Nephron (organoid): ENCODE measurements at regions not wholly inside any gene's neighbourhood (a gene's known extent, or its start where the extent isn't known, plus 50 kb on each side); places are given as distances from the start of the nearest gene placed in this dataset.

Experiments
- H3K27ac Mint-ChIP-seq, 3 experiments: 2 replicates each; pipeline ENCODE4 v1.8.0; 2020; ENCODE audit warnings: mixed read lengths in 3 of 3, mild to moderate bottlenecking in 2 of 3, moderate library complexity in 1 of 3
- H3K27me3 Mint-ChIP-seq: 2 replicates; pipeline ENCODE4 v1.8.0; 2021; ENCODE audit warnings: low read depth, mild to moderate bottlenecking, moderate library complexity, mixed read lengths
- H3K36me3 Mint-ChIP-seq: 2 replicates; pipeline ENCODE4 v1.8.0; 2020; ENCODE audit warnings: low read depth, mixed read lengths
- H3K4me1 Mint-ChIP-seq: 2 replicates; pipeline ENCODE4 v1.8.0; 2020; ENCODE audit warnings: mixed read lengths
- H3K4me3 Mint-ChIP-seq, 3 experiments: 2 replicates each; pipeline ENCODE4 v1.8.0; 2020; ENCODE audit warnings: mild to moderate bottlenecking in 3 of 3, mixed read lengths in 3 of 3, moderate library complexity in 2 of 3
- H3K9me3 Mint-ChIP-seq: 2 replicates; pipeline ENCODE4 v1.8.0; 2020; ENCODE audit warnings: mixed read lengths
- TF ChIP-seq, protein P1 (sequence below), 3 experiments: fragments of 200-600 bp; sonication (generic); IDR thresholded peaks; one replicate each; pipeline ENCODE4 v1.5.0; 2021; ENCODE audit warnings: antibody characterized with exemption in 3 of 3; ENCODE audit not compliant: unreplicated experiment in 3 of 3

DNA sequence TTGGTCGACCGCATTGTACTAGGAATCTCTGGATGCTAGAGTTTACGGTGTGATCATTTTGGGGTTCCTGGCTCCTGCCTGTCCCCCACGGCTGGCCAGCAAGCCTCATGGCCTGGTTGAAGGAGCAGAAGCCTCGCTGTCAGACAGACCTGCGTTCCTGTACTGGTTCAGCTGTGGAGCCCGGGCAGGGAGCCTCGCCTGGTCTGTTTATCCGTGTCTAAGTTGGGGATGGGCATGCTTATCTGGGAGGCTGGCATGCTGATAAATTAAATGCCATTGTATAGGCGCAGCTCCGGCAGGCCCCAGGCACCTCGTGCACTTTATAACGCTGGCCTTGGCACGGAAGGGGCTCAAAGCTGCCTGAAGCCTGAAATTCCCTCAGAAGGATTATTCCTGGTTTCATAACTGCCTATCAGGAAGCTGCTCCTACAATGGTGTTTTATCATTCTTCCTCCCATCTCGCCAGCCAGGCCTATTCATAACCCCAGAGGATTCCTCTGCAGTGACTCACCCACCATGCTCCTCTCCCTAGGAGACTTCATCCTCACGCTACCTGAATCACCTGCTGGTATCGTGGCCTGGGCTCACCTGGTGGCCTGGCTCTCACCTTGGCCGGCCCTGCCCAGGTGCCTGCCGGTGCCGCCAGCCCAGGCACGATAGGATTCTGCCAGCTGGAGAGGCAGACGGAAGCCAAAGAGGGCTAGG, 110.9 kb downstream of the ASB7 start:
- Mint-ChIP-seq H3K4me3 (no peak overlapping the region), H3K27me3 (peaks cover 23% of the 10 kb centered on the region), H3K4me1 (peaks cover 21% of the 10 kb centered on the region), H3K9me3 (peaks cover 18% of the 10 kb centered on the region), H3K36me3 (no peaks in the 10 kb centered on the region), H3K27ac (no peak overlapping the region)
- TF ChIP-seq, protein P1, sequence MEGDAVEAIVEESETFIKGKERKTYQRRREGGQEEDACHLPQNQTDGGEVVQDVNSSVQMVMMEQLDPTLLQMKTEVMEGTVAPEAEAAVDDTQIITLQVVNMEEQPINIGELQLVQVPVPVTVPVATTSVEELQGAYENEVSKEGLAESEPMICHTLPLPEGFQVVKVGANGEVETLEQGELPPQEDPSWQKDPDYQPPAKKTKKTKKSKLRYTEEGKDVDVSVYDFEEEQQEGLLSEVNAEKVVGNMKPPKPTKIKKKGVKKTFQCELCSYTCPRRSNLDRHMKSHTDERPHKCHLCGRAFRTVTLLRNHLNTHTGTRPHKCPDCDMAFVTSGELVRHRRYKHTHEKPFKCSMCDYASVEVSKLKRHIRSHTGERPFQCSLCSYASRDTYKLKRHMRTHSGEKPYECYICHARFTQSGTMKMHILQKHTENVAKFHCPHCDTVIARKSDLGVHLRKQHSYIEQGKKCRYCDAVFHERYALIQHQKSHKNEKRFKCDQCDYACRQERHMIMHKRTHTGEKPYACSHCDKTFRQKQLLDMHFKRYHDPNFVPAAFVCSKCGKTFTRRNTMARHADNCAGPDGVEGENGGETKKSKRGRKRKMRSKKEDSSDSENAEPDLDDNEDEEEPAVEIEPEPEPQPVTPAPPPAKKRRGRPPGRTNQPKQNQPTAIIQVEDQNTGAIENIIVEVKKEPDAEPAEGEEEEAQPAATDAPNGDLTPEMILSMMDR (IDR thresholded peaks at IDR 0.05; ENCODE audit: unreplicated experiment in 3 of 3): no peak

DNA sequence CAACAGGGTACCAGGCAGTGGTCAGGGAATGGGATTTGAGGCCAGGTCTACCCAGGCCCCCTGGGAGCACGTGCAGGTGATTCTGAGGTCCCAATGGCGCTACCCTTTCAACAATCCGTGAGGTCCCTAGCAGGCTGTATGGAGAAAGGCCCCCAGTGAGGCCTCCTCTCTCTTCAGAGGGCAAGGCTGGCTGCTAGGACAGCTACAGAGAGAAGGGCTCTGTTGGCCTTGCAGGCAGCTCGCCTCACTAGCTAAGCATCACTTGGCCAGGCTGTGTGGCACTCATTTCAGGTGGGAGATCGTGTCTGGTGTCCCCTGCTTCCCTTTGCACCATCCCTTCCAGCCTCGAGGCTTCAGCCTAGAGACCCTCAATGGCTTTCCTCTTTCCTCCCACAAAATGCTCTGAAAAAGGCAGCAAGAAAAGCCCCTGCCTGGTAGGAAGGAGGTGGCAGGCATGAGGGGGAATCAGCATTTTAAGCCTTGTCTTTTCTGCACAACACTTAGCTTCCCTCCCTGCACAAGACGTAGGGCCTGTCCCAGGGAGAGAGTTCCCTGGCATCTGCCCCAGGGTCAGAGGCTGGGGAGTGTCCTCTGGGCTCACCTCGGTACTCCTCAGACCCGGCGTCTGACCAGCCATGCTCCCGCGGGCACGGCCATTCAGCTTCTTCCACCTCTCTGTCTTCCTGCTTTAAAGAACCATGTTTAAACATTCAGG, 111.8 kb downstream of the ASB7 start:
- Mint-ChIP-seq H3K36me3 (no peaks in the 10 kb centered on the region), H3K27me3 (peaks cover 28% of the 10 kb centered on the region), H3K4me1 (peaks cover 18% of the 10 kb centered on the region), H3K27ac (no peak overlapping the region), H3K9me3 (peaks cover 9% of the 10 kb centered on the region), H3K4me3 (no peak overlapping the region)
- TF ChIP-seq, protein P1 (IDR thresholded peaks at IDR 0.05; ENCODE audit: unreplicated experiment in 3 of 3): no peak

DNA sequence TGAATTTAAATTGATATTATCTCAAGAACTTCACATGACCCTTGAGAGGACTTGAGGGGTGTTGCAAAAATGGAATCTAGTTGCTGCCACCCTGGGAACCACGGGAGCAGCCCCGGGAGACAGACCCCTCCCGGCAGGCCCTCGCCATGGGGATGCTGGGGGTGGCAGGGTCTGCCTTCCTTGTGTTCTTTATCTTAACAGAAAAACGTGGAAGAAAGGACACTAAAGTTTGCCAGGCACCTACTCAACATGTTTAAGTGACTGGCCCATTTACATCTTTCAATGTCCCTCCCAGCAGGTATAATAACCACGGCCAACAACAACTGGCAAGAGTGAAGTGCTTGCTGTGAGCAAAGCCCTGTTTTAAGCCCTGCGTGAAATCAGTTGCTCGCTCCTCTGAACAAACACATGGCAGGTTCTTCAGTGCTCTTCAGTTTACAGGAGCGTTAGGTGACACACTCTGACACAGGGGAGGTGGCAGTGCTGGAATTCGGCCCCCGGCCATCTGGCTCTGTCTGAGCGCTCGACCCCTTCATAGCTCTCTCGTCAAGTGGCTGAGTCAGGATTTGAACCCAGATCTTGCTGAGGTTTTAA, 112.5 kb downstream of the ASB7 start:
- Mint-ChIP-seq H3K4me1 (peaks cover 13% of the 10 kb centered on the region), H3K4me3 (no peak overlapping the region), H3K36me3 (no peaks in the 10 kb centered on the region), H3K27ac (peak overlapping the region in 1 of 3 experiments; percentile 44), H3K27me3 (peaks cover 25% of the 10 kb centered on the region), H3K9me3 (peaks cover 8% of the 10 kb centered on the region)
- TF ChIP-seq, protein P1 (IDR thresholded peaks at IDR 0.05; ENCODE audit: unreplicated experiment in 3 of 3): no peak

DNA sequence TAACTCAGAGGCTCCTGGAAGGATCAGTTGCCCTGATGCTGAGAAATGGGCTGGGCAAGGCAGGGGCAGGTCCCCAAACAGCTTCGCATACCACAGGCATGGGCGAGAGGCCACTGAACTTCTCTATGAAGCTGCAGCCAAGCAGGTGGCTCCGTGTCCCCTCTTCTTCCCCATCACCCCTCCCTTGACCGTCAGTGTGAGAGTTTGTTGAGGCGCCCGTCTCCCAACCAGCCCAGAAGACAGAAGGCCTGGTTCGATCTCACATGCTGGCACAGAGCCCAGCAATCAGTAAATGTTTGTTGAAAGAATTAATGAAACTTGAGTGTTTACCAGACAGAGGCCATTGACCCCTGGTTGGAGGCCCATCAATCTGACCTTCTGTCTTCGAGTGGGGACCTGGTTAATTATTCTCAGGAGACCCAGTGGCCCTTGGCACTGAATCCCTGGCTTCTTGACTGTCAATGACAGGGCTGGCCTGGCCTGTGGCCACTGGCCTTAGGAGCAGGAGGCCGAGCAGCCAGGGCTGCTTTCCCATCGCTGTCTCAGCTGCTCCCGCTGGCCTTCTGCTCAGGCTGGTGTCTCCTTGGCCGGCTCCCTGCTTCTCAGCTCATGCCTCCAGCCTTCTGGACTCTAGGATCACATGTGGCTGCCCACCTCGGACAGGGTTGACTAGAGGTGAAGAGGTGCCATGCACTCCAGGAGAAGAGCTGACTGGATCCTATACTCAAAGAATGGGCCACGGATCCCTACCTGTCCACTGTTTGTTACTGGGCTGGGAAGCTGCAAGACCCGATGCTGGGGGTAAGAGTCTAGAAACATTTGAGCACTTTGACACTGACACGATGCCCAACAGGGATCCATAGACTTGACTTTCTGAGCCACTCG, 113.4 kb downstream of the ASB7 start:
- Mint-ChIP-seq H3K9me3 (no peaks in the 10 kb centered on the region), H3K36me3 (no peaks in the 10 kb centered on the region), H3K27me3 (peaks cover 17% of the 10 kb centered on the region), H3K4me3 (no peak overlapping the region), H3K4me1 (peaks cover 7% of the 10 kb centered on the region), H3K27ac (peak overlapping the region in 1 of 3 experiments; percentile 12)
- TF ChIP-seq, protein P1 (IDR thresholded peaks at IDR 0.05; ENCODE audit: unreplicated experiment in 3 of 3): no peak

DNA sequence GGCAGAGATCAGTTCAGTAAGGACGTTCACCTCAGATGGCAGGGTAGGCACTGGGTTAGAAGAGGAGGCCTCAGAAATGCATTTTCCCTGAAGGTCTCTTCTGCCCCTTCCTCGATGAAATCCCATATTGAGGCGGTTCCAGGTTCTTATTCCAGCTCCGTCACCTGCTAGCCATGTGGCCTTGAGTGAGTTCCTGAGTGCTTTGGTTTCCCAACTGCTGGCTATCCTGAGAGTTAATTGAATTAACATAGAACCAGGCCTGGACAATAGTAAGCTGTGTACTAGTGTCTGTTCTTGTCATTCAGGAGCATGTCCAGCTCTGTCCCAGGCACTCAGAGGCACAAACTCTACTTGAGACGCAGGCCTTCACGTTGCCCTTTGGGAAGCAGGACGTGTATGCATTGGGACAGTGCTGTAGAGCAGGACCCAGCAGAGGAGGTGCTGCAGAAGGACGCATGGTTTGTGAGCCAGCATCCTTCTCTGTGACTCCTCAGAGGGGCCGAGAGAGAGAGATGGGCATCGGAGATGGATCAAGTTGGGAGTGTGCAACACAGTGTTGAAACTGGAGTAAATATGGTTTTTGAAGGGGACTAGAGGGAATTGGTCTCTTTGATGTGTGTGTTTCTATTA, 114.2 kb downstream of the ASB7 start:
- Mint-ChIP-seq H3K9me3 (no peaks in the 10 kb centered on the region), H3K27me3 (peaks cover 17% of the 10 kb centered on the region), H3K4me3 (no peak overlapping the region), H3K4me1 (peaks cover 4% of the 10 kb centered on the region), H3K36me3 (no peaks in the 10 kb centered on the region), H3K27ac (no peak overlapping the region)
- TF ChIP-seq, protein P1 (IDR thresholded peaks at IDR 0.05; ENCODE audit: unreplicated experiment in 3 of 3): no peak
